Brain pericyte (primary cell): ENCODE measurements at regions not wholly inside any gene's neighbourhood (a gene's known extent, or its start where the extent isn't known, plus 50 kb on each side); places are given as distances from the start of the nearest gene placed in this dataset.

Experiments used
- DNase-seq: peaks from one replicate; pipeline ENCODE4 v3.0.0-alpha.2; 2012; ENCODE audit warnings: low read depth, low spot score

DNA sequence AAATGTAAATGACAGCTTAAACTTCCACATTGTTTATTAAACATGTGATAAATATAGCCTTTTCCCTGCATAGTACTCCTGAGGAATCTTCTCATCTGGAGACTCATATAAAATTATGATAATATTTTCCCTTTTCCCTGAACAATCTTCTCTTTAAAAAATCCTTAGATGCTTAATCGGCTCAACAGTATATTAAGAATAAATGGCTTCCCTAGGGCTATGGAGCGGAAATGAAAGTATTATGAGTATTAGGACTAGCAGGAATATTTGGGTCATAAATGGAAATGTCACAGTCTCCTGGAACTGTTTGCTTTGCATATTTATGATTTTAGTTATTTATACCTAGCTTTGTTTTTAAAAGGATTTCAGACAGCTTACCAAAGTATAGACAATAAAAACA, 200.7 kb upstream of the PDE5A start:
- DNase-seq = no peak

DNA sequence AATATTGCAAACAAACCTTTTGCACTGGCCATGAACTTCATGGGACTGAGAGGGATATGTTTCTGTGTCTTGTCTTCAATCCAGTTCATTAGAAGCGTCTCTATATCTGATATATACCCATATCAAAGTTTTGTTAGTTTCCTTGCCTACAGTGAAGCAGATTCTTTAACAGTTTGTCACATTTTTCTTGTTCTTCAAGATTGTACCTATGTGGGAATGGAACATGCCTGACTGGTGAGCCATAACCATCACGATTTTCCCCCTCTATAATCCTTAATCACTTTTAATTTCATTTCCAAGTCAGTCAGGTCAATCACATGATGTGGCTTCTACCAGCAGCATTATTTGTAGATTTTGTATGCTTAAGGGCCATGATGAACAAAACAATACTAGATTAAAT, 197.1 kb upstream of the PDE5A start:
- DNase-seq = no peak

DNA sequence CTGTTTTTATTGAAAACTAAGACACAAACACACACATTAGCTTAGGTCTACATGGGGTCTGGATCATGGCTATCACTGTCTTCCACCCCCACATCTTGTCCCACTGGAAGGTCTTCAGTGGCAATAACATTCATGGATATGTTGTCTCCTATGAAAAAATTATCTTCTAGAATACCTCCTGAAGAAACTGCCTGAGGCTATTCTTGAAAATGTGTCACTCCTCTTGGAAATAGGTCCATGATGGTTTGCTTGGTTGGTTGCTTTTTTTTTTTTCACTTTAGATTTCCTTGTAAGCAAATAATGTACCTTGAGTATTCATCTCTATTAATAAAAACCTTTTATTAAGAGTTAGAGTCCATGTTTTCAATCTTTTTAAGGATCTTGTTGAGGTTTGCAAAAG, 195.3 kb upstream of the PDE5A start:
- DNase-seq = no peak

GRCh38 chr4:119823045-119823444, 194.4 kb upstream of the PDE5A start:
- no peak for DNase-seq

DNA sequence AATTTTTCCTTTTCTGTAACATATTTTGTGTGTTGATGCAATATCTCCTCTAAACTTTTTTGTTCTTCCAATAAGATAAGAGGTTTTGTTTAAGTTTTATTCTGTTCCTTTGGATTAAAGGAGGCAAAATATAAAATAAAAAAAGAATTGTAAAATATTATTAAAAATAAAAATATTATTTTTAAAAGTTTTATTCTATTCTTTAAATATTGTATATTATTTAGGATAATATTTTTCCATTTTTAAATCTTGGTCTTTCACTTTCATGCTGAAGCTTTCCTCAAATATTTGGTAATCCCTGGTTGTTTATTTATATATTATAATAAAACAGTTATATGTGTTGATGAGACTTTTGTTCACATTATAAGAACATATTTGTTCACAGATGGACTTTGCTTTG, 187.9 kb upstream of the PDE5A start:
- no peak for DNase-seq

DNA sequence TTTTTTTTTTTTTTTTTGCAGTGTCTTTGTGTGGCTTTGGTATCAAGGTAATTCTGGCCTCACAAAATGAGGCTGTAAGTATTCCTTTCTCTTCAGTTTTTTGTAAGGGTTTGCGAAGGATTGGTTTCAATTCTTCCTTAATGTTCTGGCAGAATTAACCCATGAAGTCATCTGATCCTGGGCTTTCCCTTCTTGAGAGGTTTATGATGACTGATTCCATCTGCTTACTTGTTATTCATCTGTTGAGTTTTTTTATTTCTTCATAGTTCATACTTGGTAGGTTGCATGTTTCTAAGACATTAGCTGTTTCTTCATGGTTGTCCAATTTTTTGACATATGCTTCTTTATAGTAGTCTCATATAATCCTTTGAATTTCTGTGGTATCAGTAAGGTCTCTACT, 181.4 kb upstream of the PDE5A start:
- no peak for DNase-seq

DNA sequence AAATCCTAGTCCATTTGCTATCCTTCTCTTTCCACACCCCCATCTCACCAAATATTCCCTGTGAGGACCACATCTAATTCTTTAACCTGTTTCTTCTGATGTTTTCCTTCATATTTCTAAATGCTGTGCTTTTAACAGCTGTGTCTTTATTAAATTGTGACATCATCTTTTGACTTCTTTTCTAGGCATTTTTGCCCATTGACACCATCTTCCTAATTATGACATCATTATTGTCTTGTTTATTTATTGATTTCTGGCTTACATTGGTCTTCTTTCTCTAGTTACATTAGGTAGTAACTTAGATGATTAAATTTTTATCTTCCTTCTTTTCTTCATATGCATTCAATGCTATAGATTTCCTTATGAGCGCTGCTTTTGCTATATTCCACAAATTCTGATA, 175.8 kb upstream of the PDE5A start:
- no peak for DNase-seq

DNA sequence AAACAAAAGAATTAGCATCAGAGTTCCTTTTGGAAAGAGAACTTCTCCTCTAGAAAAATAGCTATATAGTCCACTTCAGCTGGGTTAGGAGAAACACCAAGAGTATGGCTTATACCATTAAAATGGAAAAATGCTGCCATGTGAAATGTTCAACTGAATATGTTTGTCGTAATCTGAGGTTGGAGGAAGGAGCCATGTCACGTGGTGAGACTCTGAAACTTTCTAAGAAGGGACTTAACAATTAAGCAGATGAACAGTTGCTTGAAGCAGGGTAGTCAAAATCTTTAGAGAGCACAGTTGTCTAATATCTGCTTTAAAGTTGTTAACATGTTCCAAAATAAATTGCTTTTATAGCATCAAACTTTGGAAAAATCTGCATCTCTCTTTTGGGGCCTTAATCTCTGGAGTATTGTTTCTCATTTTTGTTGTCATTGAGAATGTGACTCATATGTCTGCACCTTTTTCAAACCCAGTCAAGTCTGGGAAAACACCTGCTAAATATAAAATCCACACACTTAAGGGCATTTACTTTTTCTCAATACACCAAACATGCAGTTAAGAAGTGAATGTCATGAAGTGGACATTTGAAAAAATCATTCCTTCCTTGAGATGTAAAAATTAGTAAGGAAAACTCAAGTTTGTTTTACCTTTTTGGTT, 168.8 kb upstream of the PDE5A start:
- DNase-seq = no peak

GRCh38 chr4:119795986-119796578, 167.5 kb upstream of the PDE5A start:
- no peak for DNase-seq

DNA sequence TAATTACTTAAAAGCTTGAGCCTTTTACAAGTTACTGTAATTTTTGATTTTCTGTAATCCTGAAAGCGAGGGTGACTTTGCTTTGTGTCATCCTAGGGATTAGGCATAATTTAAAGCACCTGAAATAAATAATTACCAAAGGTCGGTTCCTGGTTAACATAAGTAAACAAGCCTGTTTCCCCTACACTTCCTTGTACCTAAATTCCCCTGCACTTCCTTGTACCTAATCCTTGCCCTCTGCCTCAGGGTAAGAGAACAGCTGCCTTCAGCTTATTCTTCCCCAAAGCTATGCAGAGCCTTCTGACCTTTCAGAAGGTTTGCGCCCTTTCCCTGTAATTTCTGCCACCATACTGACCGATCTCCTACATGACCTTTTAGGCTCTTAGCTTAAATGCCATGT, 166.1 kb upstream of the PDE5A start:
- DNase-seq = no peak

- DNase-seq = no peak
These were observed 165.5 kb upstream of the PDE5A start for GRCh38 chr4:119794113-119794512.

DNA sequence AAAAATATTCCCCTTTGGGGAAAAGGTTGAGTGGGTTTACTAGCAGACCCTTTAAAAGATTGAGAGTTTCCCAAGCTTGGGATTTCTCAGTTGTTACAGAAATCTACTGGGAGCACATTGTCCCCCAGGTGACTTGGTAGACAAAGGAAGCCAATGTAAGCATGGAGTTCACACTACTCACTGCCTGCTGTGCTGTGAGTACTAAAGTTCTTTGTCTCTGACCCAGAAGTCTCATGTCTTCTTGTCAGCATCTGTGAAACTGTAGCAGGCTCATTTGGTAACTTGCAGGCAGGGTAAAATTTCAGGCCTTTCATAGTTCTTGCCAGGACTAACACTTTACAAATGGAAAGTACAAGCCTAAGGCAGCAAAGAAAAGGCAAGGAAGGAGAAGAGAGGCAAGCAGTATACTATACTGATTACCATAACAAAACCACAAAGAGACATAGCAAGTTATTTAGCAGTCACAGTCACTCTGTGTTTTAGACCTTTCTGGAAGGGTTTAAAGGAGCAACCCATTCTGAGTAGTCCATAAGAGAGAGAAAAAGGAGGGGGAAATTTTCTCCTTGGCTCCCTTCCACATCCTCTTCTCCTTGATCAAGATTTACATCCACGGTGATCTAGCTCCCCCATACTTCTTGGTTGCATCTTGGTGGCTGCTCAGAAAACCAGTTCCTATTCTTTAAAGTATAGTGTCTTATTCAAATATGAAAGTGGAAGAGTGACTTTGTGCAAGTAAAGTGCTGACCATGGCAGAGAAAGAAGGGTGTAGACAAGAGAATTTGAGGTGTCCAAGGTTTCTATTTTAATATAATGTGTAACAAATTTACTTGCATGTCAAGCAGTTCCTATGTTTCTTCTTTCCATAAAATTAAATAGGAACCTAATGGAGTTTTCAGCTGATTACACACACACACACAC, 160.0 kb upstream of the PDE5A start:
- no peak for DNase-seq

- DNase-seq = no peak
These were observed 157.4 kb upstream of the PDE5A start for GRCh38 chr4:119785963-119786362.

- DNase-seq = no peak
These were observed 154.8 kb upstream of the PDE5A start for GRCh38 chr4:119783189-119783983.

DNA sequence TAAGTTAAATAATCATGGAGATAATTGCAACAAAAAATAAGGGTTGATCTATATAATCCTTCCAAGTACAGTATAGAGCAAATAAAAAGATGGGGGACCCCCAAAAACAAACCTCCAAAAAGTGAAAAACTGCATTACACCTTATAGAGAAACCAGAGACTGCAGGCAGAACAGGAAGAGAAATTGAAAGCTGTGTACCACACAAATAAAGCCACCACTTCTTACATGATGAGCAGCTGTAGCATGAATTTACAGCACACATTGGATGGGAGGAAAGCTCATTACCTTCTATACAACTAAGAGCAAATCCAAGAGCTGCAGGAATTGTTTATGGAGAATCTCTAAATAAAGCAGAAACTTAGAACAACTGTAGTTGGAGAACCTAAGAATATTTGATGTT, 152.4 kb upstream of the PDE5A start:
- no peak for DNase-seq

- no peak for DNase-seq
These were observed 146.2 kb upstream of the PDE5A start for GRCh38 chr4:119774840-119775239.

DNA sequence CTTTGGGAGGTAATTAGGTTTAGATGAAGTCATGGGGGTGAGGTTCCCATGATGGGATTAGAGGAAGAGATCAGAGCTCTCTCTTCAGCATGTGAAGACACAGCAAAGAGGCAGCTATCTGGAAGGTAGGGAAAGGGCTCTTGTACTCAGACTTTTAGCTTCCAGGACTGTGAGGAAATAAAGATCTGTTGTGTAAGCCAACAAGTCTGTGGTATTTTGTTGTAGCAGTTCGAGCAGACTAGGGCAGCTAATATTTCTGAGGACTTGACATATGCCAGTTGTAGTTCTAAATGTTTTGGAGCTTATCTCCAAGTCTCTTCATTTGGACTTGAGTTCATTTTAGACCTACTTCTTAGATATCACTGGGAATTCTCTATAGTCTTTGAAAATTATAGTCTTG, 137.3 kb upstream of the PDE5A start:
- no peak for DNase-seq

GRCh38 chr4:119765469-119765868, 136.9 kb upstream of the PDE5A start:
- DNase-seq = no peak

GRCh38 chr4:119763386-119763785, 134.8 kb upstream of the PDE5A start:
- DNase-seq = no peak

GRCh38 chr4:119755599-119755998, 127.0 kb upstream of the PDE5A start:
- no peak for DNase-seq

GRCh38 chr4:119752936-119753335, 124.3 kb upstream of the PDE5A start:
- no peak for DNase-seq

DNA sequence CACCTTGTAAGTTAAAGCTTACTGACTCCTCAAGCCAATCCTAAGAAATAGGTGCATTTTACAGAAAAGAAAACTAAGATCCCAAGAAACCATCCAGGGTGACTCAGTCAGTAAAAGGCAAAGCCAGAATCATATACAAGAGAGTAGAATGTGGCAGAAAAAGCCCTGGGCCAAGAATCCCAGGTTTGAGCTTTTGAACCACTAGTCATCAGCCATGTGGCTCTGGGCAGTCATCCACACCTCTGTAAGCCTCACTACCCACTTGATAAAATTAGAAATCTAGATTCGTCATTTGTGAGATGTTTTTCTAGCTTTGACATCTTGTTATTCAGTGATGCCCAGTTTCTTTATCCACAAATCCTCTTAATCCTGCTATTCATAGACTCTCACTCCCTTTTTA, 122.2 kb upstream of the PDE5A start:
- DNase-seq = no peak
